ENCODE measurements at regions not wholly inside any gene's neighbourhood (a gene's known extent, or its start where the extent isn't known, plus 50 kb on each side); places are given as distances from the start of the nearest gene placed in this dataset.
"Not testable (repeated sequence)": the region's sequence is repeated elsewhere in the genome, so short reads cannot be mapped to it uniquely, and the experiment has no call there.

DNA sequence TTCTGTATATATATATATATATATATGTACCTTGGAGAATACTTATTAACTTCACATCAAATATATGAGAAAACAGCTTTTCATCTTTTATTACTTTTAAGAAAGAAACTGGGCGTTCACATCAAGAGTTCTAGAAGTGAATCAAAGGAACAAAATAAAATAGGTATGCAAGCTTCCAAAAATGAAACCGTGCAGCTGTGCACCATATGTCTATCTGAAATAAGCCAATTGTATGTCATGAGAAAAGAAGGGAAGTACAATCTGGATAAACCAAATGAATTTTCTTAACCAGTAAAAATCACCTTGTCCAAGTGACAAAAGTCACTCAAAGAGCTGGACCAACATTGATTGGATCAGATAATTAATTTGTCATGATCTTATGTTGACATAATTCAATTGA, 405.4 kb upstream of the TECRL start:
- no peak for DNase-seq

DNA sequence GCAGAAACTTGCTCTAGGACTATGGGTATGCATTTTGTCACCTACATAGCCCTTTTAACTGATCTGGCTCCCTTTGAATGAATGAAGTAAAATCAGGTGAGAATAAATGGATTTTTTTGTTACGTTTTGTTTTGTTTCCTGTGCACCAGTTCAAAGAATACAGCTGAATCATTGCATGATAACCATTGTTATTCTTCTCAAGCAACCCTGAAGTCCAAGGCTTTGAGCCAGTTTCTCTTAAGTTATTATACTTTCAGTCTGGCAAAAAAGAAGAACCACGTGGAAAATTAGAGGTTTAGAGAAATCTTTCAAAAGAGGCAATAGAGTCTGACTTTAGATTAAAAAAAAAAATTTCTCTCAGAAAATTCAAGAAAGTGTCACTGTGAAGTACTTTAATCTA, 398.6 kb upstream of the TECRL start:
- no peak for DNase-seq

DNA sequence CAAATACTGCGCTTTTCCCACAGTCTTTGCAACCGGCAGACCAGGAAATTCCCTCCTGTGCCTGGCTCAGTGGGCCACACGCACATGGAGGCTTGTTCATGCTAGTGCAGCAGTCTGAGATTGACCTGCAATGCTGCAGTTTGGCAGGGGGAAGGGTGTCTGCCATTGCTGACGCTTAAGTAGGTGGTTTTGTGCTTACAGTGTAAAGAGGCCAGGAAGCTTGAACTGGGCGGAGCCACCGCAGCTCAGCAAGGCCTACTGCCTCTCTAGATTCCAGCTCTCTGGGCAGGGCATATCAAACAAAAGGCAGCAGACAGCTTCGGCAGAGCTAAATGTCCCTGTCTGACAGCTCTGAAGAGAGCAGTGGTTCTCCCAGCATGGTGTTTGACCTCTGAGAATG, 390.5 kb upstream of the TECRL start:
- no peak for DNase-seq

DNA sequence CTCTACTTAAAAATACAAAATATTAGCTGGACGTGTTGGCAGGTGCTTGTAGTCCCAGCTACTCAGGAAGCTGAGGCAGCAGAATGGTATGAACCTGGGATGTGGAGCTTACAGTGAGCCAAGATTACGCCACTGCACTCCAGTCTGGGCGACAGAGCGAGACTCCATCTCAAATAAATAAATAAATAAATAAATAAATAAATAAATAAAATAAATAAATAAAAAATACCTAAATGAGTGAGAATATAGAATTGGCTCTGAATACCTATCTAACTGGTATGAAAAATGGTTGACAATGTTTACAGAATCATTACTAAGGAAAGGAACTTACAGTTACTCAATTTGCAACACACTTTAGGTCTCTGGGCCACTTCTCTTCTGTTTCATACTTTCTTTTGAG, 389.6 kb upstream of the TECRL start:
- DNase-seq: not testable (repeated sequence)

DNA sequence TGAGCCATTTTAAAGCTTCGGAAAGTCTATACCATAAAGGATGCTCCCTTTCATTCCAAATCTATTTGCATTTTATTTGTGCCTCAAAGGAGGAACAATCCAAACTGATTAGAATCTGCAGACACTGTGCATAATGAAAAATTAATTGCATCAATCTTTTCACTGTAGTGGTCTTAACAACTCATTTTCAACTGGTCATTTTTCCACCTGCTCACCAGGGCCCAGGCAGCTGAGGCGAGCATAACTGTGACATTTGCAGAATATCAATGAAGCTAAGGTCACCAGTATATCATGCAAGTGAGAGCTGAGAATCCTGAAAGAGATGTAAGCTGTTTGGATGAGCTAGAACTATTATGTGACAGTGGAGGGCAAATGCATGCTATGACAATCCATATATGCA, 387.3 kb upstream of the TECRL start:
- DNase-seq: no peak

DNA sequence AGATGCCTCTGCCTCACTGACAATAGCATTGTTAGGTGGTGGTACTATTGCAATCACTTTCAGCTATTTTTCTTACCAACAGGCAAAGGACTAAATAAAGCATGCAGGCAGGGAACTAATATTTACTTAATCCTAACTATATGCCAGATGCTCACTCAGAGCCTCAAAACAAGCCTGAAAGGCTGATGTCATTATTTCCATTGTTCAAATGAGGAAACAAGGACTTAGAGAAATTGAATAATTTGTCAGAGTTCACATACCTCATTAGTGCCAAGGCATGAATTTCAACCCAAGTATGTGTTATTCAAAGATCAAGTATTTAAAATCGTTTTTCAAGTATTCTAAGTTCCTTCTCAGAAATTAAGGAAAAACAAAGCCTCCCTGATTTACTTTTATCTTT, 374.9 kb upstream of the TECRL start:
- DNase-seq: no peak

DNA sequence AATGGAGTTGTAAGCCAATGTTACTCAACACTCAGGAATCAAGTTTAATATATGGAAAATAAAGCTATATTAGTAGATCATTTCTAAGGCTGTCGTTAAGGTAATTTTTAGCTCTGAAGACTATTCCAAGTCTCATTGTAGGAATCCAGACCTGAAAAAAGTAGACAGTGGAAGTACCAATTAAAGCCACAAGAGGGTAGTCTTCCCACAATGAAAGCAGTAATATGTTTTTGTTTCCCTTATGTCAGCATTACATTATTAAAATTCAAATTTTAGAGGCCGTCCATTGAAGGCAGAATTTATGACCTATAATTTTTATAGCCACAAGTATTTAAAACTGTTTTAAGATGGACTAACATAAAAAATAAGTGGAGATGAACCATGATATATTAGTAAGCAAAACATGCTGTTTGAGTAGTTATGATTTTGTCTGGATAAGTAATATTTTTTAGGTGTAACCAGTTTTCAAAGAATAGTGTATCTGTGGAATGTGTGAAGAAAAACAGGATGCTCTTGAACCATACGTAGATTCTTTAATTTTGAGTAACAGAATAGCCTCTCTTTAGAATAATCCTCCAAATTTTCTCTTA, 372.6 kb upstream of the TECRL start:
- peak; percentile 2 for DNase-seq

DNA sequence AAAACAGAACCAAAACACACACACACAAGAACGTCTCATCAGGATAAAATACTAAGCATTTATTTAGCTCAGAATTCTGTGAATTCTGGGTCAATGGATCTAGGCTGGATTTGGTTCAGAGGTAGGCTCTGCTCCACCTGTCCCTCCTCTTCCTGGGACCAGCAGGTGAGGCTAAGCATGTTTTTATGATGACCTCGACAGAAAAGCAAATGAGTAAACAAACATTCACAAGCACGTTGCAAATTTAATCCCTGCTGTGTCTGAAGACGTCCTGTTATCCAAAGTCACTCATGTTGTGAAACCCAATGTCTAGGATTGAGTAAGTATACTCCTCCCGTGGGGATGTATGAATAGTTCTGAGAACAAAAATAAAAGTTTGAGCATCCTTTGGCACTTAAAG, 371.4 kb upstream of the TECRL start:
- DNase-seq: no peak

DNA sequence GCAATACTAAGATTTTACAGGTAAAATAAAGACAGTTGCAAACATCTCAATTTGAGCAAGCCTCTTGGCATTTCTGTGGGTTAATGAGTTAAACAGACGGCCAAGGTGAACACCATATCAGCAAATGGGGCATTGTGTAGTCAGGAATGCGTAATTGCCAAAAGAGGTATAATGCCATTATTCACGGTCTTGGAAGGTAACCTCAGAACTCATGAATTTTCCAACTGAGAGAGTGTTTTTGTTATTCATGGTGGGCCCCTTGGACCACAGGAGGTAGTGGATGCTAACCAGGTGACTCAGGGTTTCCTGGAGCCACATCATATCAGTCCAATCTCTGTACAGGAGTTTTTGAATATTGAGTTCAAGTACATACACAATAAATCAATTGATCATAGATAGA, 368.0 kb upstream of the TECRL start:
- no peak for DNase-seq

DNA sequence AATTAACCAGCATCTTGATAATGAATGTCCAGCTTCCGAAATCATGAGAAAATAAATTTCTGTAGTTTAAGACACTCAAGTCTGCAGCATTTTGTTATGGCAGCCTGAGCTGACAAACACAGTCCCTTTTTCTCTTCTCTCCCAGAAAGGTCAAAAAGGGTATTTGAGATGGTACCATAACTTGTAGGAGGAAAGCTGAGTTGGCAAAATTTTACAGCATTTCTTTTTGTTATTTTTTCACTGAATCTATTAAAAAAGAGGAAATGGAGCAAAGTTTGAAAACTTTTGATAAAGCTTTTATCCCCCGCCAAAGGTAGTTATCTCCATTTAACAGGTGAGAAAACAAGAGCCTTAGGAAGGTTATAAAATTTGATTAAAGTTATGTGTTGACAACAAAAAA, 367.6 kb upstream of the TECRL start:
- DNase-seq: no peak

DNA sequence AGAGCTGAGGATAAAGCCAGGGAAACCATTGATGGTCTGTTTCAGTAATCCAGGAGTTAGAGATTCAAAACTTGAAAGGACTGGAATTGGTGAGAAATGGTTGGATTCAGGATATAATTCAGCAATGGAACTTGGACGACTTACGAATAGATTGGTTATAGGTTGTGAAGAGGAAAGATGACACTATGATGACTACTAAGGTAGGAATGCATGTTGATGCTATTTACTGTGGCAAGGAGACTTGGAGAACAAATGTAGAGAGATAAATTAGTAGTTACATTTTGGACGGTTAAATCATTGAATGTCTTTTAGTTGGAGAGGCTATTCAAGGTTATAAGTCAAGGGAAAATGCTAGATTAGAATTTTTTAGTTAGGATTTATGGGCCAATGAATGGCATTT, 365.4 kb upstream of the TECRL start:
- no peak for DNase-seq

DNA sequence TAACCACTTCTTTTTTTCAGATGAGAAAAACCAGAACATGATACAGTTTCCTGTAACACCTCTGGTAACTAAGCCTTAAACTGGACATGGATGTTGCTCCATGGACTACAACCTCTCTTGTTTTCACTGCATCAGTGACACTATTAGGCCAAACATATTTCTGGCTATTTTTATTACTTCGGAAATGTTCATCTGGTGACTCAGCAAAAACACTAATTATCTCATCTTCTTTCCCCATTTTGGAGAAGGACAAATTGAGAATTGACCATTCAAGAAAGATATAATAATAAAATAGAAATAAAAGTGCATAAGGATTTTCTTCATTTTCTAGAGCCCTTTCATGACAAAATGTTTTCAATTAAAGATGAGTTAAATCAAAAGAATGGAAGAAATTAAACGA, 361.9 kb upstream of the TECRL start:
- no peak for DNase-seq

DNA sequence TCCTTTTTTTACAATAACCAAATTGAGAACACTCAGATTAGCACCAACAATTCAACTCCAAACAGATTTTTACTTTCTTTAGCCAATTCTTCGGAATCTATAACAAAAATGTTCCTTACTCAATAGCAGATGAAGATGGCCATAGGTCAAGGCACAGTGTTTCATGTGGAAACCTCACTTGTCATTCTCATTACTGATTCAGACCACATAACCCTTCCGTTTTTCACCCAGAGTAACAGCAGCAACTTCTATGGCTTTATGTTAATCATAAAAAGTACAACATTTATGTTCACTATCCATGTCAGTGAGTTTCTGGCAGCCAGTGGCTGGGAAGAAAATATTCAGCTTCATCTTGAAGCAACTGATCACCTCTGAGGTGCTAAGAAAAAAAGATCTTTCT, 358.3 kb upstream of the TECRL start:
- no peak for DNase-seq

DNA sequence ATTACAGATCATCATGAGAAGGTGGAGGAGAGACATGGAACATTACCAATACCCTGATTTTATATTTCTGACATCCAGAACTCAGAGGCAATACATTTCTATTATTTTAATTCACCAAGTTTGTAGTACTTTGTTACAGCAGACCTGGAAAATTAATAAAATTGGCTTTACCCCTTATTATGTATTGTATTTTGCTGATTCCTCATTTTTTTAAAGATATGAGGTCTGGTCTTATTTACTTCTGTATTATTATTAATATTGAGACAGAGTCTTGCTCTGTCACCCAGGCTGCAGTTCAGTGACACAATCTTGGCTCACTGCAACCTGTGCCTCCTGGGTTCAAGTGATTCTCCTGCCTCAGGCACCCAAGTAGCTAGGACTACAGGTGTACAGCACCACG, 357.3 kb upstream of the TECRL start:
- DNase-seq: no peak

DNA sequence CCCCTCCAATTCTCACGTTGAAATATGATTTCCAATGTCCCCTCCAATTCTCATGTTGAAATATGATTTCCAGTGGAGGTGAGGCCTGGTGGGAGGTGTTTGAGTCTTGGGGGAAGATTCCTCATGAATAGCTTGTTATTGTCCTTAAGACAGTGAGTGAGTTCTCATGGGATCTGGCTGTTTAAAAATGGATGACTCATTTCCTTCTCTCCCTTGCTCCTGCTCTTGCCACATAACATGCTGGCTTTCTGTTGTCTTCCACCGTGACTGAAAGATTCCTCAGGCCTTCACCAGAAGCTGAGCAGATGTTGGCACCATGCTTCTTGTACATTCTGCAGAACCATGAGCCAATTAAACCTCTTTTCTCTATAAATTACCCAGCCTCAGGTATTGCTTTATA, 346.8 kb upstream of the TECRL start:
- DNase-seq: no peak

DNA sequence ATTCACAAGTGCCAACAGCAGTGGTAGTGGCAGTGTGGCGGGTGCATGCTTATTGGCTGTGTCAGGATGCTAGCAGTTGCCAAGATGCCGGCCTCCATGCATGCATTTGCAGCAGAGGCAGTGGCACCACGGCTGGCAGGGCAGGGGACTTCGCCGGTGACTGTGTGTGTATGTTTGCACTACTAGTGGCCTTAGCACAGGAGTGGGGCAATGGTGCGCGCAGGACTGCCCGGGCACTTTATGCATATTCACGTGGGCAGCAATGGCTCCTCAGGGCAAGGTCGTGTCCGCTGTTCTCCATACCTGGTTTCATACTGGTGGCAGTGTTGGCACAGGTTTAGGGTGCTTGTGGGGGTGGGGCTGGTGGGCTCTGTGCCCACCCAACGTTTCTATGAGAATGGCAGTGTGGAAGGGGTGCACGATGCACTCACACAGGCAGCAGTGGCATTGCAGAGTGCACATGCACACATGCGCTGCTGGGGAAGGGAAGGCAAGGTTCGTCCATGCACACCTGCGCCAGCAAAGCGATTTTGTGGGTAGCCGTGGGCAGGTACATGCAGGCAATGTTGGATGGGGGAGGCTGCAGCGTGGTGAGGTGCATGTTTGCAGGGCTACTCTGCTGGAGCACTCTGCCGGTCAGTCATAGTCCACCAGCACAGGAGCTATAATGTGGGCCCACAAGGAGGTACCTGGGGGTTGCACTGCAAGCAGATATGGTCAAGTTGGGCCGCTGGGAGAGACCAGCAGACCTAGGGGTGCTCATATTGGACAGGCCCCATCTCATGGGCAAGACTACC, 338.9 kb upstream of the TECRL start:
- DNase-seq: no peak

DNA sequence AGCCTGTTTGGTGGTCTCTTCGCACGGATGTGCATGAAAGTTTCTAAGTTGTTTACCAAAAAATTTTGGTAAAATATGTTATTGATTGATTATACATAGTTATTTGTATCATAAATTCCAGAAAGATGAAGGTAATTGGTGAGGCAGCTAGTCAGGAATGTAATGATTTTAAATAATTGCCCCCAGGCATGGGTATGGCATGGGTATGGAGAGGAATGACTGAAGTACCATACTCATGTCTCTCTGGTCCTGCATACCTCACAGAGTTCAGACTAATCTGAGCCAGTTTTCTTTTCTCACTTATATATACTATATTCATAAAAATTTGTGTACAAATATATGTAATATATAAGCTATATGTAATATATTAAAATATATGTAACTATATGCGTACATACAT, 329.0 kb upstream of the TECRL start:
- DNase-seq: no peak

DNA sequence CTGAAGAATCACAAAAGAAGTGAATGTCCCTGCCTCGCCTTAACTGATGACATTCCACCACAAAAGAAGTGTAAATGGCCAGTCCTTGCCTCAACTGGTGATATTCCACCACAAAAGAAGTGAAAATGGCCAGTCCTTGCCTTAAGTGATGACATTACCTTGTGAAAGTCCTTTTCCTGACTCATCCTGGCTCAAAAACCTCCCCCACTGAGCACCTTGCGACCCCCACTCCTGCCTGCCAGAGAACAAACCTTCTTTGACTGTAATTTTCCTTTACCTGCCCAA, 328.5 kb upstream of the TECRL start:
- DNase-seq: not testable (repeated sequence)

DNA sequence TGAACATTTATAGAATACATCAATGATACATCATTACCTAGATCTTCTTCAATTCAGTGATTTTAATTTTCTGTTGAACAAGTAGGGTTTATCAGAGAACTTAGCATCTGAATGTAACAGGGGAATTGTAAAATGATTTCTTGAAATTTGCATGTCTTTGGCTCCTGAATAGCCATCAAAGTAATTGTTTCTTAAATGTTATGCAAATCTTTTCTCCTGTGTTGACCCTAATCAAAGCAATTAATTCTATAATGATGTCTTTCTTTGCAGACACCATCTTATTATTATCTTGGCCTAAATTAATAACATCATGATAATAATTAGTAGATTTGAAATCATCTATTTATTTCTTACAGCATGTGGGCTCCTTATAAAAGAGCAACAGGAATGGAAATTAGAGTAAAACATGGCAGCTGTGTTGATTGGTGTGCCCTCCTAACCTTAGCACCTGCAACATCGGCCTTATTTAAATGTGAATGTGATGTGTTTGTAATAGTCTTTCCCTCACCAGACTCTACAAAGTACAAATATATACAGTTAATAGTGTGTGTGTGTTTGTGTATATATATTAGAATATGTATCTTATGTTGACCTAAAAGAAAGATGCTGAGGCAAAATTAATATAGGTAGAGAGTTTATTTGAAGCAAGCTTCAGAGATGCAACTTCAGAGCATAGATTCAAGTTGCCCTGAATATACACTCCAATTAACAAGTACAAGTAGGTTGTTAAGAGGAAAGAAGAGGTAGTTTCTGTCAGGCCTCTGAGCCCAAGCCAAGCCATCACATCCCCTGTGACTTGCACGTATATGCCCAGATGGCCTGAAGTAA, 328.0 kb upstream of the TECRL start:
- DNase-seq: no peak

DNA sequence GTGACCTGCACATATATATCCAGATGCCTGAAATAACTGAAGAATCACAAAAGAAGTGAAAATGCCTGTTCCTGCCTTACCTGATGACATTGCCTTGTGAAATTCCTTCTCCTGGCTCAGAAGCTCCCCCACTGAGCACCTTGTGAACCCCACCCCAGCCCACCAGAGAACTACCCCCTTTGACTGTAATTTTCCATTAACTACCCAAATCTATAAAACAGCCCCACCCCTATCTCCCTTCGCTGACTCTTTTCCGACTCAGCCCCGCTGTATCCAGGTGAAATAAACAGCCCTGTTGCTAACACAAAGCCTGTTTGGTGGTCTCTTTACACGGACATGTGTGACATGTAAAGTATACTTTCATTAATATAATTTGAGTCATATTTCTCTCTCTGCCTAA, 320.3 kb upstream of the TECRL start:
- DNase-seq: no peak

DNA sequence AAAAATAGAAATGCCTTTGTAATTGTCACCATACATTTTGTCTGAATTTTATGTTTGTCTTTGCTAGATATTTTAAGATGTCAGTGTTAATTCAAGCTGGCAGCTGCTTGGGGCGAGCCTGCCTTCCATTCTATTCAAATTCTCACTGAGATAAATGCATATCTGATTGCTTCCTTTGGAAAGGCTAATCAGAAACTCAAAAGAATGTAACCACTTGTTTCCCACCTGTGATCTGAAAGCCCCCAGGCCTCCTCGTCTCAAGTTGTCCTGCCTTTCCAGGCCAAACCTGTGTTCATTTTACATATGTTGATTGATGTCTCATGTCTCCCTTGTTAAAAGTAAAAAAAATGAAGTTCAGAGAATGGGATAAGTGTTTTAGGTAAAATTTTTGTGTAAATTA, 318.7 kb upstream of the TECRL start:
- DNase-seq: no peak

DNA sequence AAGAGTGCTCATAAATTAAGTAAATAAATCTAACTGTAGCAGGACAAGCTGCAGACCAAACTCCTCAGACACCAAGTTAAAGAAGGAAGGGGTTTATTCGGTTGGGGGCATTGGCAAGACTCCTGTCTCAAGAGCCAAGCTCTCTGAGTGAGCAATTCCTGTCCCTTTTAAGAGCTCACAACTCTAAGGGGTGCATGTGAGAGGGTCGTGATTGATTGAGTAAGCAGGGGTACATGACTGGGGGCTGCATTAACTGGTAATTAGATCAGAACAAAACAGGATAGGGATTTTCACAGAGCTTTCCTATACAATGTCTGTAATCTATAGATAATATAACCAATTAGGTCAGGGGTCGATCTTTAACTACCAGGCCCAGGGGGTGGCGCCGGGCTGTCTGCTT, 318.1 kb upstream of the TECRL start:
- DNase-seq: not testable (repeated sequence)

DNA sequence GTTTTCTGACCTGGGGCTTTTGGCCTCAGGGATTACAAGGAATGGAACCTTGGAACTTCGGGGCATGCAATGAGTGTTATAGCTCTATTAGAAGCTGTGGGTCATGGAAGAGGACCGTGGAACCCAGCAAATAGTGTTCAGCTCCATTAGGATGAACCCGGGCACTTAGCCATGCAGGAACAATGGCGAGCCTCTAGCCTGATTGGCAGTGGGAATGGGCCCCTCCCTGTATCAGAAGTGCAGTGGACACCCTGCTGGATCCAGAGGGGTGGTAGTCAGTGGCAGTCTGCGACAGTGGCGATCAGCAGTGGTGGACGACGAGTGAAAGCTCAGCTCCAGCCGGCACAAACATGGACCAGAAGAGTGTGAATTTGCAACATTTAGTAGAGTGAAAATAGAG, 315.4 kb upstream of the TECRL start:
- DNase-seq: no peak

DNA sequence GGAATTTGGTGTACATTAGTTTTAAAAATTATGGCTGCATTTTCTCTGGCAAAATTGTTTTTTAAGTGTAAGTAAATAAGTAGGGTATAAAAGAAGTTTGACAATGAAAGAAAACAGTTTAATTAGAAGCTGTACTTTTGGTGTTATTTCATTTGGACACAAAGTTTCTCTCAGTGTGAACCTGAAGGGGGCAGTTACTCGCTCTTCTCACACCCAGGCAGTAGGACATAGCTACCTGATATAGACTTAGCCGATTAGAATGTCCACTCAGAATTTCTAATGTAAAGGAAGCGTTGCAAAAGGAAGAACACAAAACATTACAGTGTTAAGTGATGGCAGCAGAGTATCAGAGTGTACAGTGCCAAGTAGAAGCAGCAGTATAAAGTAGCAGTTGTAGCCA, 311.9 kb upstream of the TECRL start:
- no peak for DNase-seq

DNA sequence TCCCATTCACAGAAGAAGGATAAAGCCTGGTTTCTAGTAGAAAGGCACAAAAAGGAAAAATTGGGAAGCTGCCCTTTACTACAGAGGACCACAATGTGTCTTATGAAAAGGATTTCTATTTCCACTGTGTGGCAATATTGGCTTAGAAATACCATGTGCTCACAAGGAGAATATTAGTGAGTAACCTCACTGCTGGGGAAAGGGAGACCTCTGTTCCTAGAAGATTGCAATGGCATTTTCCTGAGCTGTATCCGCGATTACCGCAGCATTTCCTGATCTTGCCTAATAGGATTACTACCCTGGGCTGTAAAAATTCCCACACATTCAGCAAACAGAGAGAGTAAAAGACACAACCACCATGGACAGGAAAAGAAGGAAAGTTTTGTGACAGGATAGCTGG, 308.8 kb upstream of the TECRL start:
- no peak for DNase-seq

Measured in NCI-H1436 (cell line).